Motor neuron (in vitro differentiated cells): ENCODE measurements at regions not wholly inside any gene's neighbourhood (a gene's known extent, or its start where the extent isn't known, plus 50 kb on each side); places are given as distances from the start of the nearest gene placed in this dataset.
A peak's percentile ranks its signal among the peaks of the same experiment; 100 is the strongest.
"Not testable (repeated sequence)": the region's sequence is repeated elsewhere in the genome, so short reads cannot be mapped to it uniquely, and the experiment has no call there.

Experiments used
- ATAC-seq, 8 experiments: fragments of 200-7000 bp; cut with Tn5 transposase; replicated peaks in 6 of 8; 2 replicates each; pipeline ENCODE4 v1.8.0; 2021; ENCODE audit warnings: mild to moderate bottlenecking in 8 of 8, moderate library complexity in 8 of 8
- H3K27ac ChIP-seq, 2 donors: fragments of 250-450 bp; sonication (Bioruptor Pico); 2 replicates each; pipeline ENCODE4 v1.9.0; 2021; ENCODE audit warnings: antibody characterized with exemption in 2 of 2, mild to moderate bottlenecking in 2 of 2, moderate library complexity in 1 of 2
- H3K4me1 ChIP-seq, 2 donors: fragments of 250-450 bp; sonication (Bioruptor Pico); replicated peaks in 1 of 2; 2 replicates each; pipeline ENCODE4 v1.6.1; 2021; ENCODE audit warnings: antibody characterized with exemption in 2 of 2, mild to moderate bottlenecking in 2 of 2, moderate library complexity in 1 of 2
- H3K4me3 ChIP-seq, 5 donors: fragments of 250-450 bp; sonication (Bioruptor Pico); 2 replicates each; pipeline ENCODE4 v1.9.0; 2021; ENCODE audit warnings: antibody characterized with exemption in 5 of 5, mild to moderate bottlenecking in 5 of 5, moderate library complexity in 4 of 5
- WGBS, 10 experiments: fragments of 450-650 bp; shearing (Covaris generic); methylation state at CpG; one replicate each; pipeline ENCODE4 v1.0.0; 2022; 5-methylcytosine and 5-hydroxymethylcytosine counted together
- in situ Hi-C, 9 experiments: fragments of 400-800 bp; cut with MboI; loops; one replicate each; pipeline ENCODE4 v1.15.0; 2021; ENCODE audit warnings: low sequenced_read_pairs in 9 of 9, low pct_unique_long_range_greater_than_20kb in 2 of 9; ENCODE audit not compliant: unreplicated experiment in 9 of 9

GRCh38 chr15:75100679-75101078 is 77.3 kb downstream of the PPCDC start:
- no peak overlapping the region for H3K4me3 ChIP-seq
- H3K27ac ChIP-seq: no peak overlapping the region
- H3K4me1 ChIP-seq: no peaks in the 10 kb centered on the region
- in situ Hi-C loops: no loop called here
- 78 to 100% (median 81%) methylated on average over 1 to 2 of the region's 2 CpGs; no CpG with 5 or more reads in 6 of the 10 experiments for WGBS, 10 experiments
- no peak for ATAC-seq

DNA sequence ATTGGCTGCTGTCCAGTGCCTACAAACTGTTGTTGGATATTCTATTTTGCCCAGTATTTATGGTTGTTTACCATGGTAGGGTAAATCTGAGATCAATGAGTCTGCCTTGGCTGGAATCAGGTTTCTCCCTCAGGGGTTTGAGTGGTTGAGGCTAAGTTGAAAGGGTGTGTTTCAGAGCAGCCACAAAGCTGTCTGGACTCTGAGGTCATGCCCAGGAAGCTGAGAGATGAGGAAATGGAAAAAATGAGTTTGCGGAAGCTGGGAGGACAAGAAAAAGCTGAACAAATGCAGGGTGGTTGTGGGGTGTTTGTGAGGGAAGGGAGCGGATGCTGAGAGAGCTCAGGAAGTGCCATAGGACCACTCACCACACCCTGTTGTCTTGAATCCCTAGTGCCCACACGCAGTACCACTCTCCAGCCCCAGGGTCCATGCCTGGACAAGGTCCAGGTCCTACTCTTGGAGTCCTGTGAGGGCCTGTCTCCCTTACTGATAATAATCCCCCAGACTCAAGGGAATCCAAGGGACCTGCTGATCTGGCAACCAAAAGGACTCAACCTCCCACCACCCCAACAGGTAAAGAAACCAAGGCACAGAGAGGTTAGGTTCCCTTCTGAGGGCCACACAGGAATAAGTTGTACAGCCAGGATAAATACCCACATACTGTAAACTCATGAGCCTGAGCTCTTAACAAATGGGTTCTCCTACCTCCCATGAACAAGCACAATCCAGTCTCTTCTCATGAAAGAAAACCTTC is 81.6 kb downstream of the PPCDC start:
- WGBS, 10 experiments: 17 to 100% (median 83%) methylated on average over 1 to 3 of the region's 3 CpGs; no CpG with 5 or more reads in 4 of the 10 experiments

GRCh38 chr15:75107516-75107907 is 84.1 kb downstream of the PPCDC start:
- peak in 1 of 8 experiments; percentile 16 for ATAC-seq
- in situ Hi-C loops: no loop called here
- Histone ChIP-seq H3K27ac (no peak overlapping the region), H3K4me1 (peaks cover 0 to 3% of the 10 kb centered on the region in 2 donors), H3K4me3 (no peak overlapping the region)
- WGBS, 10 experiments: 49 to 100% (median 89%) methylated on average over 1 to 2 of the region's 2 CpGs; no CpG with 5 or more reads in 2 of the 10 experiments

More for the DNA sequence above, 81.6 kb downstream of the PPCDC start:
- no peak overlapping the region for H3K27ac ChIP-seq
- peaks cover 0 to 3% of the 10 kb centered on the region in 2 donors for H3K4me1 ChIP-seq
- H3K4me3 ChIP-seq: no peak overlapping the region
- ATAC-seq: peak in 3 of 8 experiments; percentile 87 to 95 (median 95)
- in situ Hi-C loops: no loop called here

DNA sequence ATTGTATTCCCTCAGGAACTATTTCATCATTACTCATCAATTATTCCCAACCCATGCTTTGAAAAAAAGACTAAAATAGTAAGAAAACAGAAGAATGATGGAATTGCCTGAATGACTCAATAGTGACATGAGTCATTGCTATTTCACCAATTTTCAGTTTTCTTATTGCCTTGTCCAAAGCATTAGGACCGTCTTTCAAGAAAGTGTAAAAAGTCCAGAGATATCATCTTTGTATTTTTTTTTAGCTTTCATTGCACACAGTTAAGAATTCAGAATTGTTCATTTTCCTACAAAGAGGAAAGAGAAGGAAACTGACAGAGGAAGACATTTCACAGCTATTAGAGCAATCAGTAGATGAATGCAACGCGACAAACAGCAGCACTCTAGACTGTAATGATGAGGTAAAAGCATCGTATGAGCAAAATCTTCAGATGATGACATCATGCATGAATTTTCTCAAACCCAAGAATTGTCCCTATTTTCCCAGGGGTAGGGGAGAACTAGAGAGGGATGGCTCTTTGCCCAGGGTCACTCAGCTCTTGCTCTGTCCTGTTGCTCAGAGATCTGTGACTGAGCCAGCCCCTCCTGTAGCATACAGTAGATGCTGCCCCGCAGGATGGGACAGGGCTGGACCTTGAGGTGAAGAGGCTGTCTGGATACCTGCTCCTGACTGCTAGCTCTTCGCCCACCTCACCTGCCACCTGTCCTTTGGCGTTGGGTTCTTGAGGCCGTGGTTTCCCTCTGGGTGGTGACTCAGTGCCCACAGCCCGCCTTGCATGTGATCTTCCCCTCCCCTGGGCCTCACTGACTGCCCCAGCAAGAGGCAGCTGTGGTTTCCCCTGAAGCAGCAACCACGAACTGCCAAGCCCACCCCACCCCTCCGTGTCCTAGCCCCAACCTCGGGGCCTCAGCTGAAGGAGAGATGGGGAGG is 84.8 kb downstream of the PPCDC start:
- no peak overlapping the region for H3K4me3 ChIP-seq
- peaks cover 0 to 3% of the 10 kb centered on the region in 2 donors for H3K4me1 ChIP-seq
- in situ Hi-C loops: no loop called here
- H3K27ac ChIP-seq: no peak overlapping the region
- 15 to 100% (median 70%) methylated on average over 1 to 4 of the region's 12 CpGs for WGBS, 10 experiments
- ATAC-seq: peak in 7 of 8 experiments; percentile 12 to 86 (median 76)

GRCh38 chr15:75109021-75109735 is 85.8 kb downstream of the PPCDC start:
- Histone ChIP-seq H3K4me3 (no peak overlapping the region), H3K27ac (no peak overlapping the region), H3K4me1 (peaks cover 0 to 3% of the 10 kb centered on the region in 2 donors)
- 80 to 100% (median 89%) methylated on average over 1 to 5 of the region's 18 CpGs; no CpG with 5 or more reads in 4 of the 10 experiments for WGBS, 10 experiments
- in situ Hi-C loops: no loop called here
- ATAC-seq: peak in 1 of 8 experiments; percentile 29

DNA sequence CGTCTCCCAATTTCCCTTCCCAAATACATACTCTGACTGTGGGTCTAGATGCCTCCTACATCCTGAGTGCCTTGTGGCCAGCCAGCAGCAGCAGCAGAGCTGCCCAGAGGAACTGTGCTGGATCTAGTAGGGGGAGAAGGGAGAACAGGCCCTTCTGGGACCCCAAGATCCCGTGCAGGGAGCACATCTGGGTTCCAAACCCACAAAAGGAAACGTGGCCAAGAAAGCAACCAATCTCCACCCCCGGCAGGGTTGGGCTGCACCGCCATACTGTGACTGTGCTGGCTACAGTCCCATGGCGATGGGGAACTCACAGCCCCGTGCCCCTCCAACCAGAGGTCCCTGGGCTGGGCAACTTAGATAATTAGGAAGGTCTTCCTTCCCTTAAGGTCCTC is 86.3 kb downstream of the PPCDC start:
- in situ Hi-C loops: no loop called here
- Histone ChIP-seq H3K4me1 (peaks cover 0 to 3% of the 10 kb centered on the region in 2 donors), H3K4me3 (no peak overlapping the region), H3K27ac (no peak overlapping the region)
- no peak for ATAC-seq
- 50 to 70% (median 67%) methylated on average over 1 to 3 of the region's 7 CpGs; no CpG with 5 or more reads in 7 of the 10 experiments for WGBS, 10 experiments

- Histone ChIP-seq H3K4me3 (no peak overlapping the region), H3K4me1 (peaks cover 0 to 3% of the 10 kb centered on the region in 2 donors), H3K27ac (no peak overlapping the region)
- in situ Hi-C loops: no loop called here
- no peak for ATAC-seq
- WGBS, 10 experiments: 66 to 100% (median 92%) methylated on average over 1 to 4 of the region's 4 CpGs
Observed at GRCh38 chr15:75112278-75112847, 89.0 kb downstream of the PPCDC start.

- WGBS, 10 experiments: 33 to 80% (median 63%) methylated on average over 1 to 3 of the region's 3 CpGs; no CpG with 5 or more reads in 1 of the 10 experiments
- H3K27ac ChIP-seq: no peak overlapping the region
- H3K4me1 ChIP-seq: peaks cover 0 to 3% of the 10 kb centered on the region in 2 donors
- ATAC-seq: no peak
- H3K4me3 ChIP-seq: no peak overlapping the region
- in situ Hi-C loops: no loop called here
Observed at GRCh38 chr15:75112848-75113492, 88.7 kb upstream of the C15orf39 start.

DNA sequence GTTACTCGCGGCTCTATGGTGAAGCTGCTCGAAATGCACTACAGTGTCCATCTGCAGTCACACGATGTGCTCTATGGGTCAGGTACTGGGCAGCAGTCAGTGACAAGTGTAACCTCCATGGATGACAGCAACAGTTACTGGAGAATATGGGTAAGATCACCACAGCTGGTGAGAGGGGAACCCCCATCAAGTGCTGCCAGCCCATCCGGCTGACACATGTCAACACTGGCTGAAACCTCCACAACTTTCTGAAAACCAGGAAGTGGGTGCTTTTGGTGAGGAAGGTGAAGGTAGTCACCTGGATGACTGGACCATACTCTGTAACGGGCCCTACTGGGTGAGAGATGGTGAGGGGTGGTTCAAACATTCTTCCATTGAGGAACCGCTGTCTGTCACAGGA is 87.4 kb upstream of the C15orf39 start:
- H3K4me1 ChIP-seq: no peaks in the 10 kb centered on the region
- H3K27ac ChIP-seq: no peak overlapping the region
- in situ Hi-C loops: no loop called here
- no peak overlapping the region for H3K4me3 ChIP-seq
- ATAC-seq: no peak
- WGBS, 10 experiments: 0 to 100% (median 84%) methylated on average over 1 to 5 of the region's 7 CpGs; no CpG with 5 or more reads in 3 of the 10 experiments

DNA sequence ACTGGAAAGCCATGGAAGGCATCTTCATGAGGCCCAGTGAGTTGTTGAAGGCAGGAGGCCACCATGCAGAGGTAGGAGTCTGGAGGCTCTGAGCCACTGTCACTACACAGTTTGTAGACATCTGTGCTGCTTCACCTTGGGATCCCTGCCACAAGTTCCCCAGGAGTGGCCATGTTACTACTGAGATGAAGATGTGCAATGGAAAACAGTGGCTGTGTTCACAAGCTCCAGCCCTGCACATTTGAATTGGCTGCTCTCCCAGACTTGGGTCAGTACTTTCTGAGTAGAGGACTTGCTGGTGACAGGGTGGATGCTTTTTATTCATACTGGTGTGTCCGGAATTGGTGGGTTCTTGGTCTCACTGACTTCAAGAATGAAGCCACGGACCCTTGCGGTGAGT is 86.9 kb upstream of the C15orf39 start:
- Histone ChIP-seq H3K4me1 (no peaks in the 10 kb centered on the region), H3K4me3 (no peak overlapping the region), H3K27ac (no peak overlapping the region)
- peak in 2 of 8 experiments; percentile 99 to 100 for ATAC-seq
- in situ Hi-C loops: no loop called here
- 95% methylated on average over 3 of the region's 3 CpGs; no CpG with 5 or more reads in 9 of the 10 experiments for WGBS, 10 experiments

- in situ Hi-C loops, H3K27ac ChIP-seq, H3K4me3 ChIP-seq, H3K4me1 ChIP-seq, ATAC-seq: not testable (repeated sequence)
- 50 to 87% (median 67%) methylated on average over 1 to 6 of the region's 8 CpGs; no CpG with 5 or more reads in 5 of the 10 experiments for WGBS, 10 experiments
Observed at GRCh38 chr15:75115411-75115913, 86.2 kb upstream of the C15orf39 start.

- ATAC-seq, H3K4me3 ChIP-seq, H3K4me1 ChIP-seq, H3K27ac ChIP-seq, in situ Hi-C loops: not testable (repeated sequence)
- WGBS, 10 experiments: 90 to 96% (median 92%) methylated on average over 2 to 10 of the region's 31 CpGs; no CpG with 5 or more reads in 7 of the 10 experiments
Observed at GRCh38 chr15:75116143-75116542, 85.5 kb upstream of the C15orf39 start.
